IMR-90 (cell line): ENCODE measurements at regions not wholly inside any gene's neighbourhood (a gene's known extent, or its start where the extent isn't known, plus 50 kb on each side); places are given as distances from the start of the nearest gene placed in this dataset.

Source experiments
- ATAC-seq: fragments of 200-7000 bp; cut with Tn5 transposase; 2 replicates; pipeline ENCODE4 v1.9.1; 2020; ENCODE audit warnings: low read depth, mild to moderate bottlenecking, moderate library complexity
- BruUV-seq: library from RNA; stranded (reverse); fragments of 400-500 nt; replicated peaks from 2 replicates; lab custom pipeline; 2021; lab: Mats Ljungman, UMichigan
- CTCF ChIA-PET: fragments of 300-600 bp; formaldehyde crosslinking; extraction: SDS; loops from one replicate; lab custom pipeline; 2021; ENCODE audit warnings: antibody characterized with exemption; lab: Yijun Ruan, JAX
- POLR2A ChIA-PET: fragments of 300-600 bp; sonication (Branson Sonifier 250); formaldehyde crosslinking; loops from one replicate; lab custom pipeline; 2022; ENCODE audit warnings: antibody characterized with exemption; ENCODE audit not compliant: unreplicated experiment; lab: Charles Lee
- DNase-seq: peaks from one replicate; pipeline ENCODE4 v3.0.0; 2013
- H2AFZ ChIP-seq: replicated peaks from 2 replicates; pipeline ENCODE3; 2013; ENCODE audit warnings: low read length, mild to moderate bottlenecking; ENCODE audit not compliant: poor library complexity
- H2AK5ac ChIP-seq: 2 replicates; pipeline ENCODE4 v1.6.1; 2013; ENCODE audit warnings: low read depth, low read length, inconsistent platforms
- H2AK9ac ChIP-seq: replicated peaks from 2 replicates; pipeline ENCODE3; 2013; ENCODE audit warnings: mild to moderate bottlenecking, low read depth, low read length, moderate library complexity; ENCODE audit not compliant: poor library complexity
- H2BK120ac ChIP-seq: 2 replicates; pipeline ENCODE4 v1.6.1; 2013; ENCODE audit warnings: low read depth, low read length, inconsistent platforms
- H2BK15ac ChIP-seq: 3 replicates; pipeline ENCODE4 v1.6.1; 2013; ENCODE audit warnings: low read depth, low read length, inconsistent platforms
- H2BK20ac ChIP-seq: 2 replicates; pipeline ENCODE4 v1.6.1; 2013; ENCODE audit warnings: low read depth, mild to moderate bottlenecking, inconsistent platforms, low read length, moderate library complexity
- H2BK5ac ChIP-seq: 2 replicates; pipeline ENCODE4 v1.6.1; 2013; ENCODE audit warnings: mild to moderate bottlenecking, low read depth, low read length, inconsistent platforms; ENCODE audit not compliant: poor library complexity, severe bottlenecking
- H3K14ac ChIP-seq: replicated peaks from 2 replicates; pipeline ENCODE4 v1.6.1; 2013; ENCODE audit warnings: low read depth, low read length, inconsistent platforms
- H3K18ac ChIP-seq: 2 replicates; pipeline ENCODE4 v1.6.1; 2013; ENCODE audit warnings: low read depth, low read length, control low read depth
- H3K23ac ChIP-seq: 2 replicates; pipeline ENCODE4 v1.6.1; 2013; ENCODE audit warnings: low read depth, low read length, inconsistent platforms
- H3K27ac ChIP-seq: 2 replicates; pipeline ENCODE4 v1.5.1; 2013; ENCODE audit warnings: mild to moderate bottlenecking, control low read depth, low read length; ENCODE audit not compliant: insufficient read depth
- H3K27me3 ChIP-seq: 2 replicates; pipeline ENCODE4 v1.6.1; 2013; ENCODE audit warnings: low read length; ENCODE audit not compliant: control insufficient read depth, insufficient read depth
- H3K36me3 ChIP-seq: 2 replicates; pipeline ENCODE4 v1.6.1; 2013; ENCODE audit warnings: low read length, mixed read lengths; ENCODE audit not compliant: control insufficient read depth, insufficient read depth
- H3K4ac ChIP-seq: 2 replicates; pipeline ENCODE4 v1.6.1; 2013; ENCODE audit warnings: low read depth, low read length, inconsistent platforms
- H3K4me1 ChIP-seq: 2 replicates; pipeline ENCODE4 v1.6.1; 2013; ENCODE audit warnings: low read length, mixed read lengths; ENCODE audit not compliant: control insufficient read depth, insufficient read depth
- H3K4me2 ChIP-seq: 2 replicates; pipeline ENCODE4 v1.6.1; 2013; ENCODE audit warnings: low read depth, mild to moderate bottlenecking, control low read depth, low read length, moderate library complexity
- H3K4me3 ChIP-seq: 2 replicates; pipeline ENCODE4 v1.5.1; 2013; ENCODE audit warnings: low read depth, mild to moderate bottlenecking, control low read depth, low read length, moderate library complexity; ENCODE audit not compliant: insufficient read depth
- H3K56ac ChIP-seq: 2 replicates; pipeline ENCODE4 v1.6.1; 2013; ENCODE audit warnings: low read length, inconsistent platforms; ENCODE audit not compliant: insufficient read depth; ENCODE audit errors: extremely low read depth
- H3K79me1 ChIP-seq, 2 experiments: 2 replicates each; pipeline ENCODE4 v1.6.1; 2013; ENCODE audit warnings: low read length in 2 of 2, inconsistent platforms in 1 of 2, low read depth in 1 of 2
- H3K9ac ChIP-seq: 2 replicates; pipeline ENCODE4 v1.6.1; 2013; ENCODE audit warnings: low read depth, low read length, control low read depth
- H3K9me1 ChIP-seq: 2 replicates; pipeline ENCODE4 v1.6.1; 2013; ENCODE audit warnings: low read length, inconsistent platforms; ENCODE audit not compliant: insufficient read depth
- H3K9me3 ChIP-seq: 2 replicates; pipeline ENCODE4 v1.6.1; 2013; ENCODE audit warnings: low read length; ENCODE audit not compliant: control insufficient read depth, insufficient read depth
- H4K20me1 ChIP-seq: 2 replicates; pipeline ENCODE4 v1.6.1; 2013; ENCODE audit warnings: low read length, inconsistent platforms; ENCODE audit not compliant: insufficient read depth
- H4K5ac ChIP-seq: 2 replicates; pipeline ENCODE4 v1.6.1; 2013; ENCODE audit warnings: mild to moderate bottlenecking, low read depth, low read length, control low read depth
- H4K8ac ChIP-seq, 2 experiments: 2 replicates each; pipeline ENCODE4 v1.6.1; 2013; ENCODE audit warnings: low read depth in 2 of 2, low read length in 2 of 2, control low read depth in 1 of 2, inconsistent platforms in 1 of 2
- H4K91ac ChIP-seq: 2 replicates; pipeline ENCODE4 v1.6.1; 2013; ENCODE audit warnings: low read depth, low read length, inconsistent platforms; ENCODE audit not compliant: insufficient read depth
- BHLHE40 ChIP-seq: fragments of 150-350 bp; IDR thresholded peaks from 2 replicates; pipeline ENCODE4 v1.6.1; 2016; ENCODE audit warnings: mild to moderate bottlenecking, low read depth, low read length
- CEBPB ChIP-seq: IDR thresholded peaks from 2 replicates; pipeline ENCODE4 v1.6.1; 2012; ENCODE audit warnings: low read depth, low read length, improper control_type of control experiment
- CHD1 ChIP-seq: IDR thresholded peaks from 2 replicates; pipeline ENCODE4 v1.6.1; 2012; ENCODE audit warnings: low read depth, low read length, improper control_type of control experiment
- CTCF ChIP-seq: conservative IDR thresholded peaks from 2 replicates; pipeline ENCODE4 v1.5.1; 2012; ENCODE audit warnings: mild to moderate bottlenecking, low read depth, low read length, improper control_type of control experiment
- ELK1 ChIP-seq: fragments of 150-350 bp; IDR thresholded peaks from 2 replicates; pipeline ENCODE4 v1.6.1; 2016; ENCODE audit warnings: low read depth, mild to moderate bottlenecking, low read length, moderate library complexity, borderline replicate concordance
- FOS ChIP-seq: fragments of 150-350 bp; IDR thresholded peaks from 2 replicates; pipeline ENCODE4 v1.6.1; 2016; ENCODE audit warnings: low read depth, low read length
- MAFK ChIP-seq: IDR thresholded peaks from 2 replicates; pipeline ENCODE4 v1.6.1; 2012; ENCODE audit warnings: low read depth, low read length, improper control_type of control experiment
- MAZ ChIP-seq: IDR thresholded peaks from 2 replicates; pipeline ENCODE4 v1.6.1; 2012; ENCODE audit warnings: low read depth, mild to moderate bottlenecking, low read length, improper control_type of control experiment, moderate library complexity, borderline replicate concordance
- MXI1 ChIP-seq: IDR thresholded peaks from 2 replicates; pipeline ENCODE4 v1.6.1; 2012; ENCODE audit warnings: low read depth, mild to moderate bottlenecking, low read length, moderate library complexity, borderline replicate concordance
- NFE2L2 ChIP-seq: fragments of 150-350 bp; IDR thresholded peaks from 2 replicates; pipeline ENCODE4 v1.6.1; 2016; ENCODE audit warnings: low read depth, mild to moderate bottlenecking, low read length
- POLR2A ChIP-seq: IDR thresholded peaks from 2 replicates; pipeline ENCODE4 v1.6.1; 2012; ENCODE audit warnings: mild to moderate bottlenecking, low read depth, low read length
- RAD21 ChIP-seq: IDR thresholded peaks from 2 replicates; pipeline ENCODE4 v1.6.1; 2012; ENCODE audit warnings: low read length, improper control_type of control experiment
- RFX5 ChIP-seq: IDR thresholded peaks from 2 replicates; pipeline ENCODE4 v1.8.0; 2012; ENCODE audit warnings: low read depth, mild to moderate bottlenecking, low read length, moderate library complexity
- SMC3 ChIP-seq: fragments of 150-350 bp; IDR thresholded peaks from 2 replicates; pipeline ENCODE4 v1.6.1; 2016; ENCODE audit warnings: low read depth, mild to moderate bottlenecking, antibody characterized with exemption, low read length, moderate library complexity
- USF2 ChIP-seq: fragments of 150-350 bp; IDR thresholded peaks from 2 replicates; pipeline ENCODE4 v1.6.1; 2017; ENCODE audit warnings: mild to moderate bottlenecking, antibody characterized with exemption, low read length, low read depth
- WGBS, 2 experiments: methylation state at CpG; one replicate each; pipeline versions ENCODE4 v1.1.5 to v1.1.7; 2013; ENCODE audit warnings: missing lambda C conversion rate in 2 of 2; ENCODE audit not compliant: insufficient read length in 1 of 2; ENCODE audit errors: extremely low coverage in 2 of 2; 5-methylcytosine and 5-hydroxymethylcytosine counted together
- dilution Hi-C: fragments of 300-500 bp; cut with HindIII; formaldehyde crosslinking; loops from one replicate; pipeline ENCODE4 v1.14.3; 2018; ENCODE audit warnings: low sequenced_read_pairs; ENCODE audit not compliant: unreplicated experiment
- in situ Hi-C: fragments of 300-500 bp; cut with MboI; formaldehyde crosslinking; loops from 3 replicates; pipeline ENCODE4 v1.14.3; 2019; ENCODE audit warnings: low sequenced_read_pairs, inconsistent platforms, mixed read lengths
- intact Hi-C: fragments of 100-400 bp; cut with micrococcal nuclease; formaldehyde crosslinking; loops from 2 replicates; pipeline ENCODE4 v1.10.0; 2022

GRCh38 chr5:2586016-2586715 lies 165.3 kb downstream of the IRX2 start:
- ChIA-PET POLR2A (no interaction called here), CTCF (no interaction called here)
- Histone ChIP-seq H4K91ac (no peak overlapping the region), H3K4ac (no peak overlapping the region), H3K27me3 (no peaks in the 10 kb centered on the region), H4K8ac (no peak overlapping the region), H3K56ac (no peak overlapping the region), H3K18ac (no peak overlapping the region), H4K20me1 (no peaks in the 10 kb centered on the region), H2AK5ac (no peak overlapping the region), H2BK5ac (no peak overlapping the region), H3K9ac (no peak overlapping the region), H2BK15ac (no peak overlapping the region), H3K27ac (no peak overlapping the region), H2BK20ac (no peak overlapping the region), H2AFZ (no peak overlapping the region), H3K23ac (no peak overlapping the region), H3K9me1 (no peaks in the 10 kb centered on the region), H3K79me1 (no peaks in the 10 kb centered on the region), H2BK120ac (no peak overlapping the region), H3K4me2 (no peak overlapping the region), H3K36me3 (no peaks in the 10 kb centered on the region), H3K4me3 (no peak overlapping the region), H3K4me1 (no peaks in the 10 kb centered on the region), H3K14ac (no peak overlapping the region), H3K9me3 (peaks cover 39% of the 10 kb centered on the region), H4K5ac (no peak overlapping the region), H2AK9ac (no peak overlapping the region)
- in situ Hi-C loops: no loop called here
- no CpG with 5 or more reads among the region's 9 CpGs for WGBS, 2 experiments
- DNase-seq (no peak), ATAC-seq (no peak)
- TF ChIP-seq USF2 (no peak), CEBPB (no peak), SMC3 (no peak), RAD21 (no peak), FOS (no peak), CTCF (no peak), MXI1 (no peak), ELK1 (no peak), CHD1 (no peak), MAFK (no peak), POLR2A (no peak), MAZ (no peak), BHLHE40 (no peak), NFE2L2 (no peak), RFX5 (no peak)
- dilution Hi-C loops: no loop called here
- intact Hi-C loops: no loop called here
- BruUV-seq: no TSS peak
